Stimulated activated CD8-positive, alpha-beta memory T cell treated with anti-CD3 and anti-CD28 coated beads, Interleukin-2, amount 100 ng/mL, for 48 hours (primary cell): ENCODE measurements at regions not wholly inside any gene's neighbourhood (a gene's known extent, or its start where the extent isn't known, plus 50 kb on each side); places are given as distances from the start of the nearest gene placed in this dataset.

Experiments used
- DNase-seq, 2 donors: peaks; one replicate each; pipeline ENCODE4 v3.0.0-alpha.2; 2020; ENCODE audit warnings: low read depth in 2 of 2

DNA sequence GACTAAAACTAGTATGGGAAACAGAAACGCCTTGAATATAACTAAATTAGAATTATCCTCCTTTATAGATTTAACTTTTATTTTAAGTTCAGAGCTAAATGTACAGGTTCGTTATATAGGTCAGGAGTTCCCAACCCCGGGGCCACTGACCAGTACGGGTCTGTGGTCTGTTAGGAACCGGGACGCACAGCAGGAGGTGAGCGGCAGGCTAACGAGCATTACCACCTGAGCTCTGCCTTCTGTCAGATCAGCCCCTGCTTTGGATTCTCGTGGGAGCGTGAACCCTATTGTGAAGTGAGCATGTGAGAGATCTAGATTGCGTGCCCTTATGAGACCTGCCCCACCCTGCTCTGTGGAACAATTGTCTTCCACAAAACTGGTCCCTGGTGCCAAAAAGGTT, 51.0 kb downstream of the FAT4 start:
- no peak for DNase-seq

DNA sequence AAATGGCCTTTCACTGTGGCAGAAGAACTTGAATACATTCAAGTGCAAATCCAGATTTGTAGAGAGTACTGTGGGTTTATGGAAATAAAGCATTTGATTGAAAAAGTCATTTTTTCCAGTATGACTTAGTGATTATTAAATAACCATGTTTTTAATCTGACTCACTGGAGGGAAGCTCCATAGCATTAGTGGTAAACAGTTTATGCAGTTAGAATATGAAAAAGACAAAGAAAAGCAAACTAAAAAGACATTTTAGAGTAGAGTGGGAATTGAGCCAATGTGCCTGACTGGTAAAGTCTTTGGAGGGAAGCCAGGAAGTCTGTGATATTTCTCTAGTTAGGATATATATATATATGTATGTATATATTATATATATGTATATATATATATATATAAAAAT, 53.4 kb downstream of the FAT4 start:
- DNase-seq, result no peak

DNA sequence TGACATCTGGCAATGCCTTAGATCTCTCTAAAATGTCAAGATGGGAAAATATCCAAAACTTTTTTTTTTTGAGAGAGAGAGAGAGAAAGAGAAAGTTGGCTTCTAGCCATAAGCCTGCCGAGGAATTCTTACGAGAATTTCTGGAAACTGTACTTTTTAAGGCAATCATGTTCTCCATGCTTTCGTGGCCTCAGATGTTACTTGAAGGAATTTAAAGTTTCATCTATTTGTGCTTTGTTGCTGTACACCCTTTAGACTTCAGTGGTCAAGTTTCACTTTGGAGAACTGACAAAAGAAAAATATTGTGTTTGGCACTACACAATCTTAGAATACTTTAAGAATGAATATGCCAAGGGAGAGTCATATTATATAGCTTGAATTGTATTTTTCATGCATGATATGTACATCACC, 53.9 kb downstream of the FAT4 start:
- DNase-seq, result no peak

DNA sequence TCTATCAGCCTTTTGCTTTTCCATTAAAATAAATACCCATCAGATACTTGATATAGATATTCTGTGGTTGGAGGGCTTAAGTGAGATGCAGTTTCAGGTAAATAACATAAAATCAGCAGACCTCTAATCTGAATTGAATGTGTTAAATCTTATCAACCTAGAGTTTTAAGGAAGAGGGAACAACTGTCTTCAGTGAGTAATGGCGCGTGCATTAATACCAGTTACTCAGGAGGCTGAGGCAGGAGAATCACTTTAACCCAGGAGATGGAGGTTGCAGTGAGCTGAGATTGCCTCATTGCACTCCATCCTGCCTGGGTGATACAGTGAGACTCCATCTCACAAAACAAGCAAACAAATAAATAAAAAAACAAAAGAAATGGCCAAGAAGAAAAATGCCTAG, 54.3 kb downstream of the FAT4 start:
- DNase-seq, result no peak

DNA sequence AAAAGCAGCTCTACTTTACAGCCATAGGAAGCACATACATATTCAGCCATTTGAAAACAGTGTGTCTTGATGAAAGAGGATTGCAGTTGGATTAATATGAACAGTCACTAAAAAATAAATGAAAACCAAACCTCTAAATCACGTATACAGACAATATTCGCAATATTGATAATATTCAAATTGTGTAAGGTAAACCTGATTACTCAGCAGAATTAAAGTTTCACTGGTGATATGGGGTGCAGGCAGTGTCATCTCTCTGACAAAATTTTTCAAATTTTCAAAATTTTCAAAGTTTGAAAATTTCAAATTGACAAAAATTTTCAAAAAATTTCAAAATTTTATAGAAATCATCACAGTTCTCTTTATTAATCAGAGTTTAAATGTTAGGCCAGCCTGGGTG, 55.7 kb downstream of the FAT4 start:
- no peak for DNase-seq

DNA sequence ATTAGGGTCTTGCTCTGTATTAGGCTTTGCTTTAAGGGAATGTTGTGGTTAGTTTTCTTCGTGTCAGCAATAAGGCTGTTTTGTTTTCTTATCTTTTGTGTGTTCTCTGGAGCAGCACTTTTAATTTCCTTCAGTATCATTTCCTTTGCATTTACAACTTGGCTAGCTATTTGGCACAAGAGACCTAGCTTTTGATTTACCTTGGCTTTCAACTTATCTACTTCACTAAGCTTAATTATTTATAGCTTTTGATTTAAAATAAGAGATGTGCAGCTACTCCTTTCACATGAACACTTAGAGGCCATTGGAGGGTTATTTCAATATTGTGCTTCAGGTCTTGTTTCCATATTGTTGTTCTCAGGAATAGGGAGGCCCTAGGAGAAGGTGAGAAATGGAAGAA, 68.2 kb downstream of the FAT4 start:
- DNase-seq, result no peak

DNA sequence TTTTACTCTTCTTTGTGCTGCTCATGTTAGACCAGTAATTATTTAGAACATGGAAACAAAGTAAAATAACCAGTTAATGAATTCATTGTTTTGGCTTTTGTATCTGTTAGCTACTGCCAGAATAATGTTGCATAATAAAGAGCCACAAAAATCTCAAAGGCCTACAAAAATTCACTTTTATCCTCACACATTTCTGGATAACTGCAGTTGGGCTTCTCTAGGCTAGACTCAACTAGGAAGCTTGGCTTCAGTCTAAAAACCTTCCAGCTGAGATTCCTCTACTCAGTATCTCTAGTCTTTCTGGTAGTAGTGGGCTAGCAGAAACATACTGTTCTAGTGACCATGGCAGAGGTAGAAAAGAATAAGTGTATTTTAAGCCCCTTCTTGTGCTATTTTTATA, 73.0 kb downstream of the FAT4 start:
- no peak for DNase-seq

DNA sequence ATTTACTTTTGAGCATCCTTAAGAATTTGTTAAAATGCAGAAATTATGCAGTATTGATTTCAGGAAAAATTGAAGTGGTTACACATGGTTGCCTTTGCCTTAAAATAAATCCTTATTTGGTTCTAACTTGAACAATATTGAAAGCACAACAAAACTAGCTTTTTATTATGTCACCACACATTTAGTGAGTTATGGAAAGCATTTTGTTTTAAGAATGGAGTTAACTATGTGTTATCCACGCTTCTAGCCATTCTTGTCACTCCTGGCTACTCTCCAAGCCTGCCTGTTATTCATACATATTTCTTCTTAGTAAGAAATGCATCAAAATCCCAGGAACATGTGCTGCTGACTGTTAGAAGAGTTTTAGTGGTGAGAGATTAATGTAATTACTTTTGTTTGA, 73.9 kb downstream of the FAT4 start:
- DNase-seq, result no peak

DNA sequence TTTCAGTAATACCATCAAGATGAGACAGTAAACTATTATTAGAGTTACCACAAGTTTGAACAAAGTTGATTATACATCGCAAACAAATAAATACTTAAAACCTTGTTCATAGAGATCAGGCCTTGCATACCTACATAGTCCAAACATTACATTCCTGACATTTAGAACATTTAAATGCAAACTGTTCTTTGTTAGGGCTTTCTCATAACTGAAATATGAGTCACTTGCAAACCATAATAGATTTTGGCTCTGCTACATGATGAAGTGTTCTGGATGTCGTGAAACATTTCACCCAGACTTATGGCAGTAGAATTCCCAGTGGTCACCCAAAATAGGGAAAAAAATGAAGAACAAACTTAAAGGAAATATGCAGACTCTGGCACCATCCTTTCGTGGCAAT, 75.0 kb downstream of the FAT4 start:
- DNase-seq, result no peak

DNA sequence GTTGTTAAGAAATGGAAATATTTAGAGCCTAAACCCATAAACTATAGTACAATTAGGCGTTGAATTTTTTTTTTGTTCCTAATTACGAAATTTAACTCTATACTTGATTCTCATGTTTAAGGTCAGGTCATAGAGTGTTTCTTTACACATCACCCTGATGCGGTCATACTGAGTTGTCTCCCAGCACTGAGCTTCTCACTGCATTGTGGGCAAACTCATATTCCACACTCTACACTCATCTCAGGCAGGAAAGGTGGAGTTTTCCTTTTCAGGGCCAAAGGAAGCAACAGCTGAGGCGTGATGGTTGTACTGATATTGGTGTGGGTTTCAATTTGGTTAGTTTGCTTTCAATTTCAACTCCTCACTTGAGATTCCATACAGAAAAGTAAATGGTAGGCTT, 75.4 kb downstream of the FAT4 start:
- DNase-seq, result no peak

DNA sequence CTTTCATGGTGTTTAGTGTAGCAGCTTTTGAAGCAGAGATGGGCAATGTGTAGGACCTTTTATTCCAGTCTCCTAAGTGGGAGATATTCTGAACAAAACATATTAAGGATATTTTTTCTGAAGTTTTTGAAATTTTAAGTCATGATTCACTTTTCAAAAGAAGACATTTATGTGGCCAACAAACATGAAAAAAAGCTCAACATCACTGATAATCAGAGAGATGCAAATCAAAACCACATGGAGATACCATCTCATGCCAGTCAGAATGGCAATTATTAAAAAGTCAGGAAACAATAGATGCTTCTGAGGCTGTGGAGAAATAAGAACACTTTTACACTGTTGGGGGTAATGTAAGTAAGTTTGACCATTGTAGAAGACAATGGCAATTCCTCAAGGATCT, 76.0 kb downstream of the FAT4 start:
- DNase-seq, result no peak

DNA sequence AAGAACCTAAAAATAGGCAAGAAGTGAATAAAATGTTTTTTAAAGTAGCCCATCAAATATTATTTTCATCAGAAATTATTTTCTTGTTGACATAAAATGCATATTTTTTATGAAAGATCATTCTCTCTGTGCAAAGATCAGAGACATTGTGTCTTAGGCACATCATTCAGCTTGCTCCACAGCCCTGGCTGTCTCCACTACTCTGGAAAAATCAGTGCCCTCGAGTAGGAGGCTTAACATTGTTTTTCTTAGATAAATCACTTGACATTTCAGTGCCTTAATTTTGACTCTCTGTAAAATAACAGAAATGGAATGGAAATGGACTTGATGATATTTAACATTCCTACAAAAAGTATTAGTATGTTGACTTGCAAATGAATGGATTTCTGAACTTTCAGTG, 77.9 kb downstream of the FAT4 start:
- DNase-seq, result no peak

DNA sequence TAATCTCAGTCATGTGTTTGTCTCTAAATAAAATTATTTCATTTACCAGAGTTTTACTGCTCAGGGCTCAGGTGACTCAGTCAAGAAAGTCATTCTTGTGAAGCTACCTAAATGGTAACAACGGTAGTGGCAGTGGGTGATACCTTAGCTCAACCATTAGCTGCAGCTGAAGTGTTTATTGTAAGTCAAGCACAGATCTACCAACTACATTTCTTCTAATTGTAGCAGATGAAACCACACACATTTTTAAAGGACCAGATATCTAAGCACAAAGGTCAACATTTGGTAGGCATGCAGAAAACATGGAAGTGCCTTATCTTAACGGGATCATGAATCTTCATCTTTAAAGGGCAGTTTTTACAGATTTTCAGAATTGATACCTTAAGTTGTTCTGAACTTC, 79.1 kb downstream of the FAT4 start:
- DNase-seq, result no peak

DNA sequence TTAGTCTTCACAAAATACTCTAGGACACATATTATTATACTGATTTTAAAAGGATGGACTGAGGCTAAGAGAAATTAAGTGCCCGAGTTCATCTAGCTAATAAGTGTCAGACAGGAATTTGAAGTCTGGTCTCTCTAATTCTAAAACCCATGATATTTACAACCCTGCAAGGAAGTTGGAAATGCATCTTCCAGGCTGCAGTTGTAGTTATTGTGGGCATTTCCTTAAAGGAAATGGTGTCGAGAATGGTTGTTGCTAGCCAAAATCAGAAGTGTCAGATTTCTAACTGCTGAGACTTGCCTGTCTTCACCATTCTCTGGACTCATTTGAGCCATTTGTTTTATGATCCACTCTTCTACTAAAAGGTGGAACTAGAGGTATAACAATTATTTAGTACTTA, 82.5 kb downstream of the FAT4 start:
- DNase-seq, result no peak

DNA sequence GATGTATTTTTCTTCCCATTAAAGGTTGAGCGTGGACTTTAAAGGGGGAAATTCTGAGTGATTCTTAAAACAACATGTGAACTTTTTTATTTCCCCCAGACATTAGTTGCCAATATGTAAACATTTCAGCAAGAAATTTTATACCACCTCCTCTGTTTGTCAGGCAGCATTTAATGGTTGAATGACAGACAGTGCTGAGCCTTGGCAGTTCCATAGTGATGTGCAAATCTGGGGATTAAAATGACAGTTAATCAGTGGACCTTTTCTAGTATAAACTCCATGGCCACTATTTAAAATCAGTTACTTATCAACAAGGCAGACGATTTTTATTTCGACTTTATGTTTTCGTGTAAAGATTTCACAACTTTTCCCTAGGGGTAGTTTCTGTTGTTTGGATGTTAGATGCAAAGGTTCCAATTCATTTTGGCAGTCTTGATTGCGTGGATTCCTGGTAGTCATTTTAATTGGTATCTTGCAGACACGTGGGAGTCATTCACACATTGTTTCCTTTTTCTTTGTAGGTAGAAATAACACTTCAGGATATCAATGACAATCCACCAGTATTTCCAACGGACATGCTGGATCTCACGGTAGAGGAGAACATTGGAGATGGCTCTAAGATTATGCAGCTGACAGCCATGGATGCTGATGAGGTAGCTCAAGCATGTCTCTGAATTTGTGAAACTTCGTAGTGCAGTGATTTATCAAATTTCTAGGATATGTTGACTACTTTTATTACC, 83.7 kb downstream of the FAT4 start:
- no peak for DNase-seq

DNA sequence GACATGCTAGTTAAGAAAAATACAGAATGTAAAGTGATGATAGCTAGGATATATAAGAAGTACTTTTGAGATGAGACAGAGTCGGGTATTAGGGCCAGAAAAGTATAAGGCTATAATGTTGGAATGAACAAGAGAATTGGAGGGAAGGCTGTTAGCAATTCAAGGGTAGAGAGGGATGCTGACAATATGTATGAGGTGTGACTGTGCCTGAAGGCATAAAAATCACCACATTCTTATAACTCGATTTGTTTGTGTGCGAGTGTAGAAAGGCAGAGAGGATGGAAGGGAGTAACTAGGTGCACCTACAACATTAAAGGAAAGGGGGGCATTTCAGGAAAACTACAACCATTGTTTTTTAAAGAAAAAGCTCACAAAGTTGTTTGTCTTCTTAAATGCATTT, 86.0 kb downstream of the FAT4 start:
- no peak for DNase-seq

DNA sequence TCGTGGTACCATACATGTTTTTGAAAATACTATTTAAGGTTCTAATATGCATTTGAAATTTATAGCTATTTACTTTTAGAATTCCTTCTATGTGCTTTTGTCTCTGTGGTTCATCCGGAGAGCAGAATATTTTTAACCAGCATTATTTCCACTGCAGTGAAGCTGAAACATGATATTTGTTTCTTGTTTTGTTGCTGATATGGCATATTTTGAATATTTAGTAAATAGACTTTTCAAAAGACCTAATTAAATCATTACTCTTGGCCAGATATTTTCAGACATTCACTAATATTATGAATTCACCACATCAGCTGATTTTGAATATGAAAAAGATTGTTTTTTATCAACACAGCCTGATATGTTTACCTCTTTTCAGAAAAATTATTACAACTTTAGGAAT, 87.0 kb downstream of the FAT4 start:
- no peak for DNase-seq

DNA sequence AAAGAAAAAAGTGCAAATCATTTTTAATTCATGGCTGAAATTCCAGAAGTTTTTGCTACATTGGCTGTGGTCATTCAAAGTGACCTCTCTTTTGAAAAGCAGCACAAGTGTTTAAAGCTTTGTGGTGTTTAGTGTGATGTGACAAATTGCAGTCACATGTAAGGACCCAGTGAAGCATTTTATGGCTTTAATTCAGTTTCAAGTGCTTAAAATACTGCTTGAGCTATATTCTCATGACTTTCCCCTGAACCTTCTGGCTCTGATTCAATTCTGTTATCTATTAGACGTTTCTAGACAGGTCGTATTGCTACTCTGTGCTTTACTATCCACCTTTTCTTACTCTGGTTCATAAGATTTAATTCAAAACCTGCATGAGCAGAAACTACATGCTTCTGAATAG, 105.8 kb downstream of the FAT4 start:
- no peak for DNase-seq

DNA sequence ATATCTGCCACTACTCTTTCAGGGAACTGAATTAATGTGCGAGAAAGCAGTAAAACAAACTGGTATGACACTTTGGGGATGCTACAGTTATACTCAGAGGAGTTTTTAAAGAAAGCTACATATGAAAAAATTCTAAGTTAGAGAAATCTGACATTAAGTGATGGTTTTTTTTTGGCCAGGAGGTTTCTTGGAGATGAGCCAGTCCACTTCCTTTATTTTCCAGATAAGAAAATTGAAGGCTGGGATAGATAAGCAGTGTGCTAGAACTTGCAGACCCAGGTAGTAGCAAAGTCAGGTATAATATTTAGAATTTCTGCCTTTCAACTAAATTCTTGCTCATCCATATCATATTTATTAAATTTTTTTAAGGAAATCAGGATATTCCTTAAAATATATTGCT, 106.8 kb downstream of the FAT4 start:
- no peak for DNase-seq

DNA sequence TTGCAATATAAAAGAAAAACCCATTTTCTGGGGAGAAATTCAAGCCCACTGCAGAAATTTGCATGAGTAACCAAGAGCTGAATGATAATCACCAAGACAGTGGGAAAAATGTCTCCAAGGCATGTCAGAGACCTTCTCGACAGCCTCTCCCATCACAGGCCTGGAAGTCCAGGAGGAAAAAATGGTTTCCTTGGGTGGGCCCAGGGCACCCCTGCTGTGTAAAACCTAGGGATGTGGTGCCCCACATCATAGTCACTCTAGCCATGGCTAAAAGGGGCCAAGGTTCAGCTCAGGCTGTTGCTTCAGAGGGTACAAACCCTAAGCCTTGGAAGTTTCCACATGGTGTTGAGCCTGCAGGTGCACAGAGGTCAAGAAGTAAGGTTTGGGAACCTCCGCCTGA, 108.4 kb downstream of the FAT4 start:
- DNase-seq, result no peak

DNA sequence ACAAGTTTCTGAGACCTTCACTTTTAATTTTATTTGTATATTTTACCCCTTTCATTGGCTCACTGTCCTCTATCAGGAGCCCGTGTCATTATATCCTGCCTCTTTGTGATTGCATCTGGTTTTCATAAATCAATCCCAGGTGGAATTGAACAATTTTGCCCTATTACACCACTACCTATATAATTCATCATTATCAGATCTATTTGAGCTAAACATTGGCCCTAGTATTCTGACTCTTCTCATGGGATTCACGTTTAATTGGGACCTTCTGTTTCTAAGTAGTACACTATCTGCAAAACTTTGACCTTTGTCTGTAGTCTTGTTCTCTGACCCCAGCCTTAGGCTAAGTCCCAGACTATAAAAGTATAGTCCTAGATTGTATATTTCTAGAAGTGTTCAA, 114.1 kb downstream of the FAT4 start:
- no peak for DNase-seq

DNA sequence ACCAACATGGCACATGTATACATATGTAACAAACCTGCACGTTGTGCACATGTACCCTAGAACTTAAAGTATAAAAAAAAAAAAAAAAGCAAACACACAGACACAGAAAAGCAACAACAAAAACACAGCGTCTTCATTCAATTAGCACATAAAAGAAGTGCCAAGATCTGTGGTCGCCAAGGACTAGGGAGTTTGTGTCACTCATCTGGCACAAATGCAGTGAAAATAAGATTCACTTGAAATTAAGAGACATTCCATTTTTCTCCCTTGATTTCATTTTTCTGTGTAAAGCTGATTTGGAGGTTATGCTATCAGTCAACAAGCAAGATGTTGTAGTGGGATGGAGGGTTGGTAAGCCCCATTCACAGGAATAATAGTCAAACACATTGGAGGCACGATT, 115.3 kb downstream of the FAT4 start:
- DNase-seq, result no peak

DNA sequence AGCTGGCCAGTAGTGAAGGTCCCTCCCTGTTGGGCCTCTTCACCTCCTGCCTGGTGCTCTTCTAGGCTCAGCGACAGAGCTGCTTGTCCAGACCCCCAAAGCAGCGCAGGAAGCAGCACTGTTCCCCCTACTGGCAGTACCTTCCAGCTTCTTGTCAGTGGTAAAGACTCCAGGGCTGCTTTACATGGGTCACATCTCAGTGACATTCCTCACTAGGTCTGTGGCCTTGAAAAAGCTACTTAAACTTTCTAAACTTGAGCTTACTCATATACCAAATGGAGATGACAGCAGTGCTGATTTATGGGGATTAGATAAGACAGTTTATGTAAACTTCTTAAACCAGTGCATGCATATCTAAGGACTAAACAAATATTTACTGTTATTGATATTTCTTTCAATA, 117.3 kb downstream of the FAT4 start:
- no peak for DNase-seq

DNA sequence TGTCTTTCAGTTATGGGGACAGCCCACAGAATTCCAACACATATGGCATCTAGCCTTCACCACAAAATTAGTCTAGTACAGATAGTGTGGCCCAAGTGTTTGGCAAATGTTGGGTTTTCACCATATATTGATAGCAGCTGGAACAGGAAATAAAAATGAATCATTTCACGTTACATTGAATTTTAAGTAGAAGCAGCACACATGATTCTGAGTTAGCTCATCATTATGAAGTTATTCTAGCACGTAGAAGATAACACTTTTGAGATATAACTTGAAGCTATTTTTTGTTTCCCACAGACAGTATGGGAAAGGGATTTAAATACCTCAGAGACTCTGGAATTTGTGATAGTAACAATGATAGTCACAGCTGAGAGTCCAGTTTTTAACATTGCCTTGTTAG, 118.7 kb downstream of the FAT4 start:
- no peak for DNase-seq

DNA sequence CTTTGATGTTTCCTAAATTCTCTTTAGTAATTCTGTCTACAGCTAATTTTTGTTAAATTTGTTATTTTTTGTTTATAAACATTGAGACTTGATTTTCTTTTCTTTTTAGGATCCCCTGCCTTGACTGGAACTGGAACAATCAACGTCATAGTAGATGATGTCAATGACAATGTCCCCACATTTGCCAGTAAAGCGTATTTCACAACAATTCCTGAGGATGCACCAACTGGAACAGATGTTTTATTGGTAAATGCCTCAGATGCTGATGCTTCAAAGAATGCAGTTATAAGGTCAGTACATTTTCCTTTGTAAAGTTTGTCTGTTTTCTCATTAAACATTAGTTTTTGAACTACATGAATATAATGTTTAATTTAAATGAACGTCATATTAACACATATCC, 119.4 kb downstream of the FAT4 start:
- DNase-seq, result no peak
